ENCODE measurements at regions not wholly inside any gene's neighbourhood (a gene's known extent, or its start where the extent isn't known, plus 50 kb on each side); places are given as distances from the start of the nearest gene placed in this dataset.

DNA sequence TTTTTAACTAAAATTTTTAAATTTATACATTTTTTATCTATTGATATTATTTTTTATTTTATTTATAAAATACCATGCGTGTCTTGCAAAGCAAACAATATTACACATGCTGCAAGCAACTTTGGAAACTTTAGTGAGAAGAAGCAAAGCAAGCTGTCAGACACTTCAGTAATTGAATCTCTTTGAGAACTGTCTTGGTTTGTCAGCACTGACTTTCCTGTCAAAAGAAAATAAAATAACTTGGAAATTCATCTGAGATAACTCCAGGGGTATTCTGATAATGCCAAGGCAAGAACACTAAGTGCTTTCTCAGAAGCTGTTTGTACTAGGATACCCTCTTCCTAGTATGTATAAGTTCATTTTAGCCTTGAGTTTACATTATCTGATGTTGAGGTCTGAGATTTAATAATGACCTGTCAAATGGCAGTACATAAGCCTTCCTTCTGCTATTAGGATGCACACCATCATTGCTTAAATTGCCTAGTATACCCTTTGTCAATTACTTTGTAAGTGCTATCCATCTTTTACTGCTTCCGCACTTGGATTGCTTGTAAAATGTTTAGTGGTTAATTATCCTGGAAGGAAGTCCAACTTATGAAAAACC is 624.2 kb upstream of the AGA start:
- TF ChIP-seq, protein P1, sequence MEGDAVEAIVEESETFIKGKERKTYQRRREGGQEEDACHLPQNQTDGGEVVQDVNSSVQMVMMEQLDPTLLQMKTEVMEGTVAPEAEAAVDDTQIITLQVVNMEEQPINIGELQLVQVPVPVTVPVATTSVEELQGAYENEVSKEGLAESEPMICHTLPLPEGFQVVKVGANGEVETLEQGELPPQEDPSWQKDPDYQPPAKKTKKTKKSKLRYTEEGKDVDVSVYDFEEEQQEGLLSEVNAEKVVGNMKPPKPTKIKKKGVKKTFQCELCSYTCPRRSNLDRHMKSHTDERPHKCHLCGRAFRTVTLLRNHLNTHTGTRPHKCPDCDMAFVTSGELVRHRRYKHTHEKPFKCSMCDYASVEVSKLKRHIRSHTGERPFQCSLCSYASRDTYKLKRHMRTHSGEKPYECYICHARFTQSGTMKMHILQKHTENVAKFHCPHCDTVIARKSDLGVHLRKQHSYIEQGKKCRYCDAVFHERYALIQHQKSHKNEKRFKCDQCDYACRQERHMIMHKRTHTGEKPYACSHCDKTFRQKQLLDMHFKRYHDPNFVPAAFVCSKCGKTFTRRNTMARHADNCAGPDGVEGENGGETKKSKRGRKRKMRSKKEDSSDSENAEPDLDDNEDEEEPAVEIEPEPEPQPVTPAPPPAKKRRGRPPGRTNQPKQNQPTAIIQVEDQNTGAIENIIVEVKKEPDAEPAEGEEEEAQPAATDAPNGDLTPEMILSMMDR (IDR thresholded peaks at IDR 0.05; ENCODE audit: insufficient read depth, low read length), result no peak
- TF ChIP-seq POLR2AphosphoS5 (IDR thresholded peaks at IDR 0.05; ENCODE audit: low read depth), result no peak
- TF ChIP-seq, protein P2, sequence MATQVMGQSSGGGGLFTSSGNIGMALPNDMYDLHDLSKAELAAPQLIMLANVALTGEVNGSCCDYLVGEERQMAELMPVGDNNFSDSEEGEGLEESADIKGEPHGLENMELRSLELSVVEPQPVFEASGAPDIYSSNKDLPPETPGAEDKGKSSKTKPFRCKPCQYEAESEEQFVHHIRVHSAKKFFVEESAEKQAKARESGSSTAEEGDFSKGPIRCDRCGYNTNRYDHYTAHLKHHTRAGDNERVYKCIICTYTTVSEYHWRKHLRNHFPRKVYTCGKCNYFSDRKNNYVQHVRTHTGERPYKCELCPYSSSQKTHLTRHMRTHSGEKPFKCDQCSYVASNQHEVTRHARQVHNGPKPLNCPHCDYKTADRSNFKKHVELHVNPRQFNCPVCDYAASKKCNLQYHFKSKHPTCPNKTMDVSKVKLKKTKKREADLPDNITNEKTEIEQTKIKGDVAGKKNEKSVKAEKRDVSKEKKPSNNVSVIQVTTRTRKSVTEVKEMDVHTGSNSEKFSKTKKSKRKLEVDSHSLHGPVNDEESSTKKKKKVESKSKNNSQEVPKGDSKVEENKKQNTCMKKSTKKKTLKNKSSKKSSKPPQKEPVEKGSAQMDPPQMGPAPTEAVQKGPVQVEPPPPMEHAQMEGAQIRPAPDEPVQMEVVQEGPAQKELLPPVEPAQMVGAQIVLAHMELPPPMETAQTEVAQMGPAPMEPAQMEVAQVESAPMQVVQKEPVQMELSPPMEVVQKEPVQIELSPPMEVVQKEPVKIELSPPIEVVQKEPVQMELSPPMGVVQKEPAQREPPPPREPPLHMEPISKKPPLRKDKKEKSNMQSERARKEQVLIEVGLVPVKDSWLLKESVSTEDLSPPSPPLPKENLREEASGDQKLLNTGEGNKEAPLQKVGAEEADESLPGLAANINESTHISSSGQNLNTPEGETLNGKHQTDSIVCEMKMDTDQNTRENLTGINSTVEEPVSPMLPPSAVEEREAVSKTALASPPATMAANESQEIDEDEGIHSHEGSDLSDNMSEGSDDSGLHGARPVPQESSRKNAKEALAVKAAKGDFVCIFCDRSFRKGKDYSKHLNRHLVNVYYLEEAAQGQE (IDR thresholded peaks at IDR 0.05; ENCODE audit: insufficient replicate concordance, low read depth), result no peak

Data from HL-60 (cell line).